ENCODE measurements at regions not wholly inside any gene's neighbourhood (a gene's known extent, or its start where the extent isn't known, plus 50 kb on each side); places are given as distances from the start of the nearest gene placed in this dataset.

GRCh38 chrX:27008486-27008885, 454.7 kb downstream of the PPP4R3C start:
- Histone ChIP-seq H3K27me3 (ENCODE audit: control insufficient read depth, insufficient read depth, low read length) (no peaks in the 10 kb centered on the region), H3K36me3 (ENCODE audit: control insufficient read depth, insufficient read depth, low read length) (no peaks in the 10 kb centered on the region), H3K4me3 (ENCODE audit: low read depth, low read length) (no peak overlapping the region)
- CTCF ChIA-PET = no interaction called here
- no peak for DNase-seq (ENCODE audit: low read depth)
- TF ChIP-seq CTCF (IDR thresholded peaks at IDR 0.05; ENCODE audit: insufficient read depth, low read depth, low read length) = no peak
- POLR2A ChIA-PET = no interaction called here

GRCh38 chrX:26999634-27000033, 463.5 kb downstream of the PPP4R3C start:
- Histone ChIP-seq H3K4me3 (ENCODE audit: low read depth, low read length) (no peak overlapping the region), H3K36me3 (ENCODE audit: control insufficient read depth, insufficient read depth, low read length) (no peaks in the 10 kb centered on the region), H3K27me3 (ENCODE audit: control insufficient read depth, insufficient read depth, low read length) (no peaks in the 10 kb centered on the region)
- no peak for TF ChIP-seq CTCF (IDR thresholded peaks at IDR 0.05; ENCODE audit: insufficient read depth, low read depth, low read length)
- no peak for DNase-seq (ENCODE audit: low read depth)
- ChIA-PET CTCF (no interaction called here), POLR2A (no interaction called here)

- ChIA-PET CTCF (no interaction called here), POLR2A (no interaction called here)
- Histone ChIP-seq H3K27me3 (ENCODE audit: control insufficient read depth, insufficient read depth, low read length) (no peaks in the 10 kb centered on the region), H3K4me3 (ENCODE audit: low read depth, low read length) (no peak overlapping the region), H3K36me3 (ENCODE audit: control insufficient read depth, insufficient read depth, low read length) (no peaks in the 10 kb centered on the region)
- TF ChIP-seq CTCF (IDR thresholded peaks at IDR 0.05; ENCODE audit: insufficient read depth, low read depth, low read length) = no peak
- no peak for DNase-seq (ENCODE audit: low read depth)
These were observed 504.9 kb downstream of the PPP4R3C start for GRCh38 chrX:26958261-26958660.

- H3K36me3 ChIP-seq (ENCODE audit: control insufficient read depth, insufficient read depth, low read length) = no peaks in the 10 kb centered on the region
- H3K27me3 ChIP-seq (ENCODE audit: control insufficient read depth, insufficient read depth, low read length) = no peaks in the 10 kb centered on the region
- H3K4me3 ChIP-seq (ENCODE audit: low read depth, low read length) = no peak overlapping the region
- DNase-seq (ENCODE audit: low read depth) = no peak
- CTCF ChIA-PET = no interaction called here
- POLR2A ChIA-PET = no interaction called here
- TF ChIP-seq CTCF (IDR thresholded peaks at IDR 0.05; ENCODE audit: insufficient read depth, low read depth, low read length) = no peak
These were observed 509.1 kb downstream of the PPP4R3C start for GRCh38 chrX:26954029-26954428.

GRCh38 chrX:26952213-26952612, 510.9 kb downstream of the PPP4R3C start:
- ChIA-PET CTCF (no interaction called here), POLR2A (no interaction called here)
- Histone ChIP-seq H3K36me3 (ENCODE audit: control insufficient read depth, insufficient read depth, low read length) (no peaks in the 10 kb centered on the region), H3K4me3 (ENCODE audit: low read depth, low read length) (no peak overlapping the region), H3K27me3 (ENCODE audit: control insufficient read depth, insufficient read depth, low read length) (no peaks in the 10 kb centered on the region)
- no peak for TF ChIP-seq CTCF (IDR thresholded peaks at IDR 0.05; ENCODE audit: insufficient read depth, low read depth, low read length)
- DNase-seq (ENCODE audit: low read depth) = no peak

Data from BJ (cell line).